Heart left ventricle (tissue), 13 donors: ENCODE measurements at regions not wholly inside any gene's neighbourhood (a gene's known extent, or its start where the extent isn't known, plus 50 kb on each side); places are given as distances from the start of the nearest gene placed in this dataset.

Source experiments
- CTCF ChIP-seq, 12 donors: fragments of 200-600 bp; sonication (generic) in 4 of 12; IDR thresholded peaks; one replicate each; pipeline versions ENCODE4 v1.5.0 to v1.8.0; 2018 to 2022; ENCODE audit warnings: antibody characterized with exemption in 12 of 12, mild to moderate bottlenecking in 5 of 12
- POLR2A ChIP-seq, 2 donors: fragments of 450-650 bp; IDR thresholded peaks; one replicate each; pipeline ENCODE4 v1.6.1; 2017; ENCODE audit warnings: antibody characterized with exemption in 2 of 2, mild to moderate bottlenecking in 2 of 2, moderate library complexity in 2 of 2
- donor health status: ischemic (EF 13 %, LVEDD 7.1; RV severe dilation, severe dysfunction).
- donor health status: DM: no; HTN: yes; CAD: no.
- donor health status: DM: no; HTN: no; CAD: no.
- donor health status: ischemic (EF 25% LVEDD 6.9; RV normal size, moderate dysfunction).
- donor health status: ischemic (EF 25% LVEDD 5.7; RV mildly dilated, moderate dysfunction).
- donor health status: ischemic (EF 35%, LVEDD 5.7; RV mildly dilated, moderate dysfunction).
- donor health status: nonischemic (EF 11% LVEDD 7.7; RV severe dilation, severe dysfunction).
- donor health status: DM: yes; HTN: yes; CAD: no.
- donor health status: PGD.
- donor health status: ischemic (EF 29% LVEDD 5.4; RV normal size, mild dysfunction).
- donor health status: nonischemic (EF 23%, LVEDD 6.1; RV moderate dilation, normal function).

DNA sequence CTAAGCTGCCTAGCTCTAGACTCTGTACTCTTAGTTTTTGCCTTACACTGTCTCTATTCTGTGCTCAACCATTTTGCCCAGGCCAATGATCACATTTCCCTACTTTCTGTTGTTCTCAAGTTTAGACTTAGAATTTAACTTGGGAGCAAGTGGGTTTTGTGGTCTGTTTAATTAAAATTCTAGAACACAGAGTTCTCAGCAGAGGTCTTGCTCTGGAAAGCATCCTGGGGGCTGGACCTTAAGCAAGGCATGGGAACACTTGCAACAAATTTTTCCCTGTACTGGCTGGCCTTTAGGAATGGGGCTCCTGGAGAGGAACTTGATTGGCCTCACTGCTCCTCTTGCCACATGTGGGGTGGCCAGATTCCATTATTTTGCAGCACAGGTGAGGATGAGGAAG is 236.3 kb upstream of the LRTM1 start:
- TF ChIP-seq CTCF (IDR thresholded peaks at IDR 0.05) (no peak), POLR2A (IDR thresholded peaks at IDR 0.05) (no peak)
